Prostate gland (tissue), 2 donors: ENCODE measurements at regions not wholly inside any gene's neighbourhood (a gene's known extent, or its start where the extent isn't known, plus 50 kb on each side); places are given as distances from the start of the nearest gene placed in this dataset.

Experiments used
- POLR2A ChIP-seq: fragments of 450-650 bp; IDR thresholded peaks from one replicate; pipeline ENCODE4 v1.6.1; 2016; ENCODE audit warnings: antibody characterized with exemption, mild to moderate bottlenecking
- POLR2AphosphoS5 ChIP-seq: sonication (generic); formaldehyde crosslinking; IDR thresholded peaks from one replicate; pipeline ENCODE4 v1.6.1; 2017; ENCODE audit warnings: antibody characterized with exemption
- TF ChIP-seq, protein P1 (sequence below), 4 experiments: fragments of 200-600 bp in 2 of 4; fragments of 450-650 bp in 2 of 4; sonication (generic) in 2 of 4; IDR thresholded peaks; 1 replicate in 3 of 4; 2 replicates in 1 of 4; pipeline ENCODE4 v1.5.1; 2016 to 2019; ENCODE audit warnings: antibody characterized with exemption in 4 of 4, mild to moderate bottlenecking in 2 of 4, moderate library complexity in 2 of 4

DNA sequence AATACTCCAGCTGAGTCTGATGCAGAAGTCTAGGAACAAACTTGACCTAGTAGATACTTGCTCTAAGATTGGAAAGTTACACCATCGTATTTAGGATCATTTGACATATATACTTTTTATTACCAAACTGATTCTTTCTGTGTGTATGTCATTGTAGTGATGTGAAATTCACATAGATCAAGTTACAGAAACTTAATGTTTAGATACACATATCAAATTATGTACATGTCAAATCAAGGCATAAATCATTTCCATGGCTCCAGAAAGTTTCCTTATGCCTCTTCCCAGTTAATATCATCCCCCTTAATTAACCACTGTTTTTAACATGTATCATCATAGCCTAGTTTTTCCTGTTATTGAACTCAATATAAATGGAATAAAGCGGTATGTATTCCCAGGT lies 292.0 kb upstream of the CDH11 start:
- TF ChIP-seq, protein P1, sequence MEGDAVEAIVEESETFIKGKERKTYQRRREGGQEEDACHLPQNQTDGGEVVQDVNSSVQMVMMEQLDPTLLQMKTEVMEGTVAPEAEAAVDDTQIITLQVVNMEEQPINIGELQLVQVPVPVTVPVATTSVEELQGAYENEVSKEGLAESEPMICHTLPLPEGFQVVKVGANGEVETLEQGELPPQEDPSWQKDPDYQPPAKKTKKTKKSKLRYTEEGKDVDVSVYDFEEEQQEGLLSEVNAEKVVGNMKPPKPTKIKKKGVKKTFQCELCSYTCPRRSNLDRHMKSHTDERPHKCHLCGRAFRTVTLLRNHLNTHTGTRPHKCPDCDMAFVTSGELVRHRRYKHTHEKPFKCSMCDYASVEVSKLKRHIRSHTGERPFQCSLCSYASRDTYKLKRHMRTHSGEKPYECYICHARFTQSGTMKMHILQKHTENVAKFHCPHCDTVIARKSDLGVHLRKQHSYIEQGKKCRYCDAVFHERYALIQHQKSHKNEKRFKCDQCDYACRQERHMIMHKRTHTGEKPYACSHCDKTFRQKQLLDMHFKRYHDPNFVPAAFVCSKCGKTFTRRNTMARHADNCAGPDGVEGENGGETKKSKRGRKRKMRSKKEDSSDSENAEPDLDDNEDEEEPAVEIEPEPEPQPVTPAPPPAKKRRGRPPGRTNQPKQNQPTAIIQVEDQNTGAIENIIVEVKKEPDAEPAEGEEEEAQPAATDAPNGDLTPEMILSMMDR (IDR thresholded peaks at IDR 0.05) = no peak
- no peak for TF ChIP-seq POLR2AphosphoS5
- TF ChIP-seq POLR2A = no peak
